SK-N-SH (cell line): ENCODE measurements at regions not wholly inside any gene's neighbourhood (a gene's known extent, or its start where the extent isn't known, plus 50 kb on each side); places are given as distances from the start of the nearest gene placed in this dataset.

ENCODE experiments used
- CTCF ChIA-PET: fragments of 300-600, 350-600 bp; formaldehyde crosslinking; extraction: SDS; loops from one replicate; lab custom pipeline; 2021; lab: Yijun Ruan, JAX
- POLR2A ChIA-PET: fragments of 350-600 bp; sonication (Branson Sonifier 250); formaldehyde crosslinking; extraction: SDS; loops from one replicate; lab custom pipeline; 2020; ENCODE audit warnings: antibody characterized with exemption, inconsistent platforms; lab: Yijun Ruan, JAX
- DNase-seq: peaks from one replicate; pipeline ENCODE4 v3.0.0; 2012
- H2AFZ ChIP-seq: fragments of 200-600 bp; sonication (generic); 2 replicates; pipeline ENCODE4 v1.8.1; 2016; ENCODE audit warnings: antibody characterized with exemption, mild to moderate bottlenecking, low read depth
- H3F3A ChIP-seq: fragments of 200-600 bp; sonication (generic); replicated peaks from 2 replicates; pipeline ENCODE3; 2016; ENCODE audit warnings: antibody characterized with exemption, mild to moderate bottlenecking; ENCODE audit not compliant: insufficient read depth
- H3K27ac ChIP-seq, 2 experiments: fragments of 200-500 bp in 1 of 2; fragments of 200-600 bp in 1 of 2; sonication (Bioruptor generic) in 1 of 2; sonication (generic), shearing (Covaris generic) in 1 of 2; 2 replicates each; pipeline versions ENCODE4 v1.5.1 to v1.6.1; 2014 to 2016; ENCODE audit warnings: low read depth in 2 of 2, inconsistent platforms in 1 of 2, low read length in 1 of 2, mild to moderate bottlenecking in 1 of 2, mixed read lengths in 1 of 2
- H3K27me3 ChIP-seq: fragments of 200-600 bp; sonication (generic), shearing (Covaris generic); 2 replicates; pipeline ENCODE4 v1.6.1; 2016; ENCODE audit warnings: mixed run types; ENCODE audit not compliant: insufficient read depth
- H3K36me3 ChIP-seq, 2 experiments: fragments of 200-500 bp in 1 of 2; fragments of 200-600 bp in 1 of 2; sonication (Bioruptor generic) in 1 of 2; sonication (generic) in 1 of 2; replicated peaks in 1 of 2; 2 replicates each; pipeline versions ENCODE3 to v1.5.1; 2014 to 2016; ENCODE audit warnings: low read length in 1 of 2, mild to moderate bottlenecking in 1 of 2; ENCODE audit not compliant: insufficient read depth in 2 of 2, control insufficient read depth in 1 of 2
- H3K4me1 ChIP-seq, 2 experiments: fragments of 200-500 bp in 1 of 2; fragments of 200-600 bp in 1 of 2; sonication (Bioruptor generic) in 1 of 2; sonication (generic), shearing (Covaris generic) in 1 of 2; 2 replicates each; pipeline versions ENCODE4 v1.5.1 to v1.6.1; 2014 to 2016; ENCODE audit warnings: low read depth in 1 of 2, low read length in 1 of 2, mixed run types in 1 of 2; ENCODE audit not compliant: insufficient read depth in 2 of 2, control insufficient read depth in 1 of 2
- H3K4me2 ChIP-seq: fragments of 200-600 bp; sonication (generic), shearing (Covaris generic); 2 replicates; pipeline ENCODE4 v1.6.1; 2017; ENCODE audit warnings: mixed run types
- H3K4me3 ChIP-seq, 2 experiments: fragments of 200-500 bp in 1 of 2; fragments of 200-600 bp in 1 of 2; sonication (Bioruptor generic) in 1 of 2; sonication (generic), shearing (Covaris generic) in 1 of 2; 2 replicates each; pipeline versions ENCODE4 v1.5.1 to v1.8.1; 2014 to 2016; ENCODE audit warnings: low read depth in 2 of 2, inconsistent platforms in 1 of 2, low read length in 1 of 2, mild to moderate bottlenecking in 1 of 2, mixed read lengths in 1 of 2, moderate library complexity in 1 of 2
- H3K79me2 ChIP-seq: fragments of 200-600 bp; sonication (generic); 2 replicates; pipeline ENCODE4 v1.8.1; 2017; ENCODE audit warnings: mild to moderate bottlenecking; ENCODE audit not compliant: insufficient read depth
- H3K9ac ChIP-seq: fragments of 200-600 bp; sonication (generic); 2 replicates; pipeline ENCODE4 v1.6.1; 2017; ENCODE audit warnings: mixed run types
- H3K9me2 ChIP-seq: fragments of 200-600 bp; sonication (generic); 2 replicates; pipeline ENCODE4 v1.6.1; 2017; ENCODE audit warnings: mixed run types
- H3K9me3 ChIP-seq: fragments of 200-600 bp; sonication (generic); 2 replicates; pipeline ENCODE4 v1.6.1; 2017; ENCODE audit warnings: mixed run types, mild to moderate bottlenecking, moderate library complexity
- H4K20me1 ChIP-seq: fragments of 200-600 bp; sonication (generic); 2 replicates; pipeline ENCODE4 v1.6.1; 2017; ENCODE audit warnings: mild to moderate bottlenecking, mixed run types; ENCODE audit not compliant: insufficient read depth
- CHD2 ChIP-seq: fragments of 150-350 bp; IDR thresholded peaks from 2 replicates; pipeline ENCODE4 v1.6.1; 2018; ENCODE audit warnings: low read length; ENCODE audit not compliant: partially characterized antibody
- EP300 ChIP-seq, 2 experiments: IDR thresholded peaks; 2 replicates each; pipeline versions ENCODE4 v1.4.0 to v1.6.1; 2012; ENCODE audit warnings: borderline replicate concordance in 1 of 2, low read depth in 1 of 2, low read length in 1 of 2
- FOSL2 ChIP-seq: IDR thresholded peaks from 2 replicates; pipeline ENCODE4 v1.4.0; 2012; ENCODE audit warnings: low read depth, mild to moderate bottlenecking, moderate library complexity, borderline replicate concordance
- FOXJ3 ChIP-seq: sonication (generic); formaldehyde crosslinking; IDR thresholded peaks from 2 replicates; pipeline ENCODE4 v1.5.1; 2020; ENCODE audit warnings: mild to moderate bottlenecking, missing genetic modification reagents
- GATA2 ChIP-seq: sonication (generic); formaldehyde crosslinking; IDR thresholded peaks from 2 replicates; pipeline ENCODE4 v1.5.0; 2020; ENCODE audit warnings: mild to moderate bottlenecking, missing genetic modification reagents
- JUND ChIP-seq: IDR thresholded peaks from 2 replicates; pipeline ENCODE4 v1.4.0; 2012
- NFIC ChIP-seq: IDR thresholded peaks from 2 replicates; pipeline ENCODE4 v1.4.0; 2012; ENCODE audit warnings: borderline replicate concordance
- NRF1 ChIP-seq: IDR thresholded peaks from 2 replicates; pipeline ENCODE4 v1.6.1; 2012; ENCODE audit warnings: low read depth, mild to moderate bottlenecking, low read length
- RAD21 ChIP-seq: IDR thresholded peaks from 2 replicates; pipeline ENCODE4 v1.6.1; 2012; ENCODE audit warnings: mild to moderate bottlenecking, low read length
- RCOR1 ChIP-seq: fragments of 150-350 bp; IDR thresholded peaks from 2 replicates; pipeline ENCODE4 v1.6.1; 2017; ENCODE audit warnings: antibody characterized with exemption, low read length
- RFX5 ChIP-seq: IDR thresholded peaks from 2 replicates; pipeline ENCODE4 v1.6.1; 2012; ENCODE audit warnings: mild to moderate bottlenecking, improper control_type of control experiment, low read length
- RXRA ChIP-seq: IDR thresholded peaks from 2 replicates; pipeline ENCODE4 v1.4.0; 2012; ENCODE audit warnings: low read depth, mild to moderate bottlenecking, borderline replicate concordance
- SIN3A ChIP-seq: IDR thresholded peaks from 2 replicates; pipeline ENCODE4 v1.6.1; 2012; ENCODE audit warnings: low read depth, mild to moderate bottlenecking, low read length, moderate library complexity, borderline replicate concordance
- TCF12 ChIP-seq: IDR thresholded peaks from 2 replicates; pipeline ENCODE4 v1.4.0; 2012
- WGBS: methylation state at CpG from one replicate; pipeline ENCODE4 v1.1.6; 2017; ENCODE audit warnings: low lambda C conversion rate; 5-methylcytosine and 5-hydroxymethylcytosine counted together
- TF ChIP-seq, protein P1 (sequence below): IDR thresholded peaks from 2 replicates; pipeline ENCODE4; 2012
- TF ChIP-seq, protein P2 (sequence below): fragments of 150-350 bp; IDR thresholded peaks from 2 replicates; pipeline ENCODE4 v1.6.1; 2016; ENCODE audit warnings: mild to moderate bottlenecking, low read depth, low read length
- TF ChIP-seq, protein P3 (sequence below): IDR thresholded peaks from 2 replicates; pipeline ENCODE4 v1.4.0; 2012; ENCODE audit warnings: low read depth, borderline replicate concordance
- TF ChIP-seq, protein P4 (sequence below): IDR thresholded peaks from 2 replicates; pipeline ENCODE4 v1.4.0; 2012; ENCODE audit warnings: low read depth, borderline replicate concordance

DNA sequence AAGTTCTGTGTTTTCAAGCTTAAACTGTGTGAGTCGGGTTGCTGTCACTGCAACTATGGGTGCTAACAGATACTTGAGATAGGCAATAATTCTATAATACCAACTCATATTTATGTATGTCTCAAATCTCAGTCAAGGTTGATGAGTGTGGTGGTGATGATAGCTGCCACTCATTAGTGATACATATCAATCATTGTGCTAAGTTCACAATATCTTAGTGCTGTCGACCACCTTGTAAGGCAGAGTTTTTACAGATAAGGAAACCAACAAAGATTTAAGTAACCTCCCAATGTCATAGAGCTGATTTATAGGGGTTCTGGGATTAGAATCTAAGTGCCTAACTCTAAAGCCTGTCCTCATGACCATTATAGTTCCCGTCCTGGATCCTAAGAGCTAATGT is 82.5 kb downstream of the ELAPOR2 start (continued):
- no peak for TF ChIP-seq RXRA
- TF ChIP-seq EP300 (IDR thresholded peaks at IDR 0.05; ENCODE audit: borderline replicate concordance in 1 of 2, low read depth in 1 of 2, low read length in 1 of 2) = no peak
- TF ChIP-seq, protein P1, sequence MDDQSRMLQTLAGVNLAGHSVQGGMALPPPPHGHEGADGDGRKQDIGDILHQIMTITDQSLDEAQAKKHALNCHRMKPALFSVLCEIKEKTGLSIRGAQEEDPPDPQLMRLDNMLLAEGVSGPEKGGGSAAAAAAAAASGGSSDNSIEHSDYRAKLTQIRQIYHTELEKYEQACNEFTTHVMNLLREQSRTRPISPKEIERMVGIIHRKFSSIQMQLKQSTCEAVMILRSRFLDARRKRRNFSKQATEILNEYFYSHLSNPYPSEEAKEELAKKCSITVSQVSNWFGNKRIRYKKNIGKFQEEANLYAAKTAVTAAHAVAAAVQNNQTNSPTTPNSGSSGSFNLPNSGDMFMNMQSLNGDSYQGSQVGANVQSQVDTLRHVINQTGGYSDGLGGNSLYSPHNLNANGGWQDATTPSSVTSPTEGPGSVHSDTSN = no peak
- TF ChIP-seq RAD21 = no peak
- TF ChIP-seq JUND = no peak
- TF ChIP-seq, all 33 proteins: peak for 0

DNA sequence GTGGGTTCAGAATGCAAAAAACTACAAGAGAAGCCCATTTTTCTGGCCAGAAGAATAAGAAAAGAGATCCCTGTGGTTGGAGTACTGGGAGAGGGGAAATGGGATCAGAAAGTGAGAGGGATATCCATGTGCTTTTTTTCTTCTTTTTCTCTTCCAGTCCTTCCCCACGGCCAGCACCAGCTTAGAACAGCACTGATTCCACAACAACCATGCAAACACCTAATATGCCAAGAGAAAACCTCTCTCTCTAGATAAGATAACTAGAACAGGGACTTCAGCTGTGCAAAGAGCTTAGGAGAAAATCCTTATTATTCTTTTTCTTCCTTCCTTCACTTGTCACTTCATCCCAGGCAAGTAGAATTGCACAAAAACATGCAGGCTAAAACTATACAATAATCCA is 83.5 kb downstream of the ELAPOR2 start:
- H3K4me1 ChIP-seq = peaks cover 5 to 9% of the 10 kb centered on the region in 2 experiments; a peak in 3 of 4 replicates
- POLR2A ChIA-PET = no interaction called here
- no peak overlapping the region for H3K4me3 ChIP-seq
- no peak overlapping the region for H3K9ac ChIP-seq
- H3K27ac ChIP-seq = no peak overlapping the region
- H3K4me2 ChIP-seq = no peak overlapping the region
- peaks cover 8% of the 10 kb centered on the region; the same call in 1 of the 2 replicates for H4K20me1 ChIP-seq
- no peaks in the 10 kb centered on the region for H3F3A ChIP-seq
- H2AFZ ChIP-seq = no peak overlapping the region
- peaks cover 4% of the 10 kb centered on the region; the same call in 1 of the 2 replicates for H3K79me2 ChIP-seq
- H3K27me3 ChIP-seq = no peaks in the 10 kb centered on the region
- no peak for DNase-seq
- no peak for TF ChIP-seq EP300 (IDR thresholded peaks at IDR 0.05; ENCODE audit: borderline replicate concordance in 1 of 2, low read depth in 1 of 2, low read length in 1 of 2)
- TF ChIP-seq NRF1 = no peak
- TF ChIP-seq JUND = no peak
- no peak for TF ChIP-seq FOSL2
- TF ChIP-seq, protein P2, sequence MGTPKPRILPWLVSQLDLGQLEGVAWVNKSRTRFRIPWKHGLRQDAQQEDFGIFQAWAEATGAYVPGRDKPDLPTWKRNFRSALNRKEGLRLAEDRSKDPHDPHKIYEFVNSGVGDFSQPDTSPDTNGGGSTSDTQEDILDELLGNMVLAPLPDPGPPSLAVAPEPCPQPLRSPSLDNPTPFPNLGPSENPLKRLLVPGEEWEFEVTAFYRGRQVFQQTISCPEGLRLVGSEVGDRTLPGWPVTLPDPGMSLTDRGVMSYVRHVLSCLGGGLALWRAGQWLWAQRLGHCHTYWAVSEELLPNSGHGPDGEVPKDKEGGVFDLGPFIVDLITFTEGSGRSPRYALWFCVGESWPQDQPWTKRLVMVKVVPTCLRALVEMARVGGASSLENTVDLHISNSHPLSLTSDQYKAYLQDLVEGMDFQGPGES = no peak
- TF ChIP-seq, protein P3, sequence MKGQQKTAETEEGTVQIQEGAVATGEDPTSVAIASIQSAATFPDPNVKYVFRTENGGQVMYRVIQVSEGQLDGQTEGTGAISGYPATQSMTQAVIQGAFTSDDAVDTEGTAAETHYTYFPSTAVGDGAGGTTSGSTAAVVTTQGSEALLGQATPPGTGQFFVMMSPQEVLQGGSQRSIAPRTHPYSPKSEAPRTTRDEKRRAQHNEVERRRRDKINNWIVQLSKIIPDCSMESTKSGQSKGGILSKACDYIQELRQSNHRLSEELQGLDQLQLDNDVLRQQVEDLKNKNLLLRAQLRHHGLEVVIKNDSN = no peak
- TF ChIP-seq GATA2 = no peak
- TF ChIP-seq TCF12 = no peak
- TF ChIP-seq, protein P4, sequence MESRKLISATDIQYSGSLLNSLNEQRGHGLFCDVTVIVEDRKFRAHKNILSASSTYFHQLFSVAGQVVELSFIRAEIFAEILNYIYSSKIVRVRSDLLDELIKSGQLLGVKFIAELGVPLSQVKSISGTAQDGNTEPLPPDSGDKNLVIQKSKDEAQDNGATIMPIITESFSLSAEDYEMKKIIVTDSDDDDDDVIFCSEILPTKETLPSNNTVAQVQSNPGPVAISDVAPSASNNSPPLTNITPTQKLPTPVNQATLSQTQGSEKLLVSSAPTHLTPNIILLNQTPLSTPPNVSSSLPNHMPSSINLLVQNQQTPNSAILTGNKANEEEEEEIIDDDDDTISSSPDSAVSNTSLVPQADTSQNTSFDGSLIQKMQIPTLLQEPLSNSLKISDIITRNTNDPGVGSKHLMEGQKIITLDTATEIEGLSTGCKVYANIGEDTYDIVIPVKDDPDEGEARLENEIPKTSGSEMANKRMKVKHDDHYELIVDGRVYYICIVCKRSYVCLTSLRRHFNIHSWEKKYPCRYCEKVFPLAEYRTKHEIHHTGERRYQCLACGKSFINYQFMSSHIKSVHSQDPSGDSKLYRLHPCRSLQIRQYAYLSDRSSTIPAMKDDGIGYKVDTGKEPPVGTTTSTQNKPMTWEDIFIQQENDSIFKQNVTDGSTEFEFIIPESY = no peak
- TF ChIP-seq FOXJ3 = no peak
- no peak for TF ChIP-seq SIN3A
- TF ChIP-seq CHD2 = no peak
- TF ChIP-seq RCOR1 = no peak
- no peak for TF ChIP-seq NFIC
- no peak for TF ChIP-seq RXRA
- no peak for TF ChIP-seq RFX5
- TF ChIP-seq, all 33 proteins: peak for 0
- Histone ChIP-seq H3K9me3 (no peaks in the 10 kb centered on the region), H3K36me3 (no peaks in the 10 kb centered on the region), H3K9me2 (no peaks in the 10 kb centered on the region)
- 71% methylated on average over 1 of the region's 1 CpG for WGBS
- CTCF ChIA-PET = interaction anchor here (0.8 kb wide), 1 partner anchor 11 kb away, joined by 4 read pairs; no protein-coding TSS in a partner anchor
